ENCODE measurements at regions not wholly inside any gene's neighbourhood (a gene's known extent, or its start where the extent isn't known, plus 50 kb on each side); places are given as distances from the start of the nearest gene placed in this dataset.

- DNase-seq (ENCODE audit: low spot score): no peak
Observed at GRCh38 chr2:2694746-2695145, 363.7 kb upstream of the MYT1L start.

- no peak for DNase-seq (ENCODE audit: low spot score)
Observed at GRCh38 chr2:2692599-2693389, 361.7 kb upstream of the MYT1L start.

DNA sequence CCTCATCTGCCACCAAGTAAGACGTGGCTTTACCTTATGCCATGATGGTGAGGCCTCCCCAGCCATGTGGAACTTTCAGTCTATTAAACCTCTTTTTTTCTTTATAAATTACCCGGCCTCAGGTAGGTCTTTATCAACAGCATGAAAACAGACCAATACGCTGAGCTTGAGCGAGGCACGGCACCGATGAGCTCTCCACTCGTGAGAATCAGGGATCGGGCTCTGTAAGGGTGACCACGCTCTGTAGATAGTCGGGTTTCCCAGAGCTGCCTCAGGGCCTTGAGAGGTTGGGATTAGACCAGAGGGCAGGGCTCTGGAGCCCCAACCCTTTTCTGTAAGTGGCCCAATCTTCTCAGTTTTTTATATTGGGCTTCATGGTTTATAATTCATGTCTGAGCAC, 360.3 kb upstream of the MYT1L start:
- DNase-seq (ENCODE audit: low spot score): no peak

DNA sequence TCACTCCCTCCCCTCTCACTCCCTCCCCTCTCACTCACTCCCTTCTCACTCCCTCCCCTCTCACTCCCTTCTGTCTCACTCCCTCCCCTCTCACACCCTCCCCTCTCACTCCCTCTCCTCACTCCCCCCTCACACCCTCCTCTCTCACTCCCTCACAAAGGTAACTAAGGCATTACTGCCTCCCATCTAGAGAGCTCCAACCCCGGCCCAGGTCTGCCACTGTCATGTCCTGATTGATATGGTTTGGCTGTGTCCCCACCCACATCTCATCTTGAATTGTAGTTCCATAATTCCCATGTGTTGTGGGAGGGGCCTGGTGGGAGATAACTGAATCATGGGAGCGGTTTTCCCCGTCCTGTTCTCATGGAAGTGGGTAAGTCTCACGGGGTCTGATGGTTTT, 359.9 kb upstream of the MYT1L start:
- no peak for DNase-seq (ENCODE audit: low spot score)

- no peak for DNase-seq (ENCODE audit: low spot score)
Observed at GRCh38 chr2:2689306-2689705, 358.2 kb upstream of the MYT1L start.

- no peak for DNase-seq (ENCODE audit: low spot score)
Observed at GRCh38 chr2:2688254-2688653, 357.2 kb upstream of the MYT1L start.

- no peak for DNase-seq (ENCODE audit: low spot score)
Observed at GRCh38 chr2:2687745-2688144, 356.7 kb upstream of the MYT1L start.

DNA sequence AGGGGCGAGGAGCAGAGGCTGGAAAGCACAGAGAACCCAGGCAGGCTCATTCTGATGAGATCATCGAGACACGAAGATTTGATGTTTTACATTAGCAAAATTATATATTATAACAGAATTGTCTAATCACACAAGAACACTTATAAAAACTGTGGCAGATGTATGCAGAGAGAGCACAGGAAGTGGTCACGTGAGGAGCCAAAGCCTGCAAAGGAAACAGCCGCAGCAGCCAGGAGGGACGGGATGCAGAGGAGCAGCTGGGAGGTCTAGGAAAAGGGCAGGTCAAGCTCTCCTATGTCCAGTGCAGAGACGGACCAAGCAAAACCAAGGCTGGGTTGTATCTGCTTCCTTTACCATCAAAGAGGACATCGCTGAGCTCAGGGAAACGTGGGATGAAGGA, 355.1 kb upstream of the MYT1L start:
- DNase-seq (ENCODE audit: low spot score): no peak

- no peak for DNase-seq (ENCODE audit: low spot score)
Observed at GRCh38 chr2:2683606-2684224, 352.6 kb upstream of the MYT1L start.

DNA sequence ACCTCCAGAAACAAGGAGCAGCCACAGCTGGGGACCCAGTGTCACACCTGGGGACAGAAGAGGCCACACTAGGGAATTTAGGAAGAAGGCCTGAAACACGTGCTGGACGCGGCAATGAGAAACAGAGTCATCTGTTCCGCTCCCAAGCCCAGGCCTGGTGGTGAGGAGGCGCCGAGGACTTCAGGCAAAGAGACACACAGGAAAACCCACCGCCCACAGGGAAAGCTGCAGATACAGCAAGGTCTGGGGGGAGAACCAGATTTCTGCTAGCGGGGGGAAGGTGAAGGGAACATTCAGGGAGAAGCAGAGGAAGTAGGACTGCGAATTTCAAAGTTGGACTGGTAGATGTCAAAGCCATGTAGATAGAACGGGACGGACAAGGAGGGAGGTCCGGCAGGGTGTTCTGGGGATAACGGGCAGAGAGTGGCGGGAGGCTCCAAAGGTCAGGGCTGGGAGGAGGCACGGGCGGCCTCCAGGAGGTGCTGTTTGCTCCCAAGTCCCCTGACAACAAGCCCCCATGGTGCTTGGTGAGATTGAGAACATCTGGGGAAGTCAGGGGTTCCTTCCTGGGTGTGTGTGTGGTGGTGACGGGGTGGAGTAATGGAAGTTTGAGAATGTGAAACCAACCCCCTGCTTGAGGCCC, 351.7 kb upstream of the MYT1L start:
- no peak for DNase-seq (ENCODE audit: low spot score)

GRCh38 chr2:2681711-2682251, 350.7 kb upstream of the MYT1L start:
- no peak for DNase-seq (ENCODE audit: low spot score)

GRCh38 chr2:2681085-2681484, 350.0 kb upstream of the MYT1L start:
- no peak for DNase-seq (ENCODE audit: low spot score)

DNA sequence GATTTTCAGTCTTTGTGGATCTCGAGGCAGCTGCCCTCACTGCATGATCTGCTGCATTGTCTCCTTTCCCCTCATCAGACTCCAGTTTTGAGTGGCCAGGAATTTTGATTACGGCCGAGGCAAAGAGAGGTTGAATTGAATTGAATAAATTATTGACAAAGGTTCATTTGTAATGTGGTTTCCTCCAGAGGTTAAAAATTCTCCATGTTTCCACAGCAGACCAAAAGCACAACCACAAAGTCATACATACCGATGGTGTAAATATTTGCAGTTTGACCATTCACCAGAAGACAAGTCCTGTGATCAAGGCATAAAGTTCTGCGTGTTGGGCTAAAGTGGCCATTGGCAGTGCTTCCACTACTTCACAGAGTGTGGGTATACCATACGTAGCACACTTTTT, 343.8 kb upstream of the MYT1L start:
- no peak for DNase-seq (ENCODE audit: low spot score)

- DNase-seq (ENCODE audit: low spot score): no peak
Observed at GRCh38 chr2:2673406-2673805, 342.3 kb upstream of the MYT1L start.

- DNase-seq (ENCODE audit: low spot score): no peak
Observed at GRCh38 chr2:2672249-2672648, 341.2 kb upstream of the MYT1L start.

DNA sequence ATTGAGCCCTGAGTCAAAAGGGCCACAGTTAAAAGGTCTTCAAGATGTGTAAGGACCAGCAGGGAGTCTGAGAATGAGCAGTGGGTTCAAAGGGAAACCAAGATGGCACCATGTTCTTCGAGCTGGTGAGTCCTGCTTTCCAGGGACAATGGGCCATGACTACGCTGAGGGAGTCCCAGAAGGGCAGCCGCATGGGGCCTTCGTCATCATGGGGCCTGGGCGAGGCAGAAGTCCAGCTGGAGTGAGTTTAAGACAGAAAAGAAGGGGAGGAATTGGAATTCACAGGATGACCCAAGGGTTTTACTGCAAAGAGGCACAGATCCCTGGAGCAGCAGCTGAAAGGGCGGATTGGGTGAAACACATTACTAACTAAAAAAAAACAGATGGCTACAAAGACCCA, 340.8 kb upstream of the MYT1L start:
- DNase-seq (ENCODE audit: low spot score): no peak

GRCh38 chr2:2669316-2669715, 338.2 kb upstream of the MYT1L start:
- DNase-seq (ENCODE audit: low spot score): no peak

DNA sequence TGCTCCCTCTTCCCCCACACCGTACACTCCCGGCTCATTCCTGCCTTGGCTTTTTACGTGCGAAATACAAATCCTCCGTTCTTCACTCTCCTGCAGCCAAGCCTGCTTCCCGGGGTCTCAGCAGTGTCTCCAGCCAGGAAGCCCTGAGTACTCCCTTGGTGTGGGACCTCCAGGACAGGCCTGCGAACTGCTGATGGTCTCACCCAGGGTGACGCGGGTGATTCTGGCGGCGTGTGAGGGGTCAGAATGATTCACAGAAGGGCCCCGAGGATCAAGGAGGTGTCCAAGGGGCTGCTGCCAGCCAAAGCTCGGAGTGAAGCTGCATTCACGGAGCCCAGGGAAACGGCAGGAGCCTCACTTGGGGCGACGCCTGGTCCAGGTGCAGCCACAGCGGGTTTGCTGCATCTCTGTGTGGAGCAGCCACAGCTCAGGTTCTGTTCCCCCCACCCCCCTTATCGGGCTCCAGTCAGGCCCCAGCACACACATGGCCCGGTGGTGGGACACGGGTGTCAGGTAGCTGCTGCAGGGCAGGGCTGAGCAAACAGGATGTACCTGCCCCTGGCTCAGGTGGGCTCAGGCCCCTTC, 337.7 kb upstream of the MYT1L start:
- no peak for DNase-seq (ENCODE audit: low spot score)

DNA sequence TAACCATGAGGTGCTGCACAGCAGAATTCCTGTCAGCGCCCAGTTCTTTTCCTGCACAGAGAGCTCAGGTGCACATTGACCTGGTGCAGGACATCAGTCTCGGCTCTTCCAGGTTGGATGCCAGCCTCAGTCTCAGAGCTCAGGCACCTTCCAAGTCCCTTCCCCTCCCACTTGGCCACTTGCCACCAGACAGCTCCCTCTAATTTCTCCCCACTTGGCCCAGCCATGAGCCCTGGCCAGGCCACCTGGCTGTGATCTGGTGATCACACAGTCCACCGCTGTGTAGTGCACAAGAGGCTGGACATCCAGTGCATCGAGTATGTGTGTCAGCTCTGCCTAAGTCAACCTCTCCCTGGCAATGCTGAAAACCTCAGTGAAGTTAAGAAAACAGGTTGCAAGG, 336.6 kb upstream of the MYT1L start:
- no peak for DNase-seq (ENCODE audit: low spot score)

DNA sequence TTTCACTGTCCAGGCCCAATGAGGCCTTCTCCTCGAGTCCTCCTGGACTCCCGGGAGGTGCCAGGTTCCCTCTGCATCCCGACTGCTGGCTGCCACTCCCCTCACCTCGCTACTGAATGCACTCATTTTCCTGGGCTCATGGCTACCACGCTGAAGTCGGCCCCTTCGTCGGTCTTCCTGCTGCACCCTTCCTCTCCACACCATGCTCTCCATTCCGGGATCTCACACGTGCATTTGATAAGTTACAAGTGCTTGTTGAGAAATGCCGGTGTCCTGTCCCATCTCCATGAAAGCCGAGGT, 334.7 kb upstream of the MYT1L start:
- no peak for DNase-seq (ENCODE audit: low spot score)

DNA sequence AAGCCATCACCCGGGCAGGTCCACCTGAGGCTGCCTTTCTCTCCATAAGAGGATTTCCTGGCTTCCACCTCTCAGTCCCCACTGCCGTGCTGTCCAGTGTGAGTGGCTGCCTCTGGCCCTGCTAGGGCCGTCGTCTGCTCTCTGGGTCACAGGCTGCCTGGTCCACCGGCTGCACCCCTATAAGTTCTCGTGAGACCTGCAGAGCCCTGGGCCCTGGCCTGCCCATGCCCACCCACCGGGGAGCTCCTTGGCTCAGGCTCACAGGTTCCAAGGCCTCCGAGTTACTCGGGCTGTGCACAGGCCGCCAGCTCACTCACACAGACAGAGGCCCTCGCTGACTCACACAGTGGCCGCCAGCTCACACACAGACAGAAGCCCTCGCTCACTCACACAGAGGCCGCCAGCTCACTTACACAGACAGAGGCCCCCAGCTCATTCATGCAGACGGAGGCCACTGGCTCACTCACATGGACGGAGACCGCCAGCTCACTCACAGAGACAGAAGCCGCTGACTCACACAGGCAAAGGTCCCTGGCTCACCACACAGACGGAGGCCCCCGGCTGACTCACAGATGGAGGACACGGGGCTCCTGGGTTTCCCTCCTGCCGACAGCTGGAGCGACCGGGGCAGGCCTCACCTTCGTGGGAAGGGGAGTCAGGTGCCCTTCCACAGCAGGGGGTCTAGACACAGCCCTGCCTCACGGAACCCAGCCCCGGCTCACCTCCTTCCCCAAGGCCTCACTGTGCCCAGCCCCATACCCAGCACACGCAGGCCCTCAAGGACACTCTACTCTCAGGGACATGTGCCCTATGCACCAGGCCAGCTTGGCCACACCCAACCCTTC, 334.1 kb upstream of the MYT1L start:
- DNase-seq (ENCODE audit: low spot score): no peak
